Glutamatergic neuron (in vitro differentiated cells): ENCODE measurements at regions not wholly inside any gene's neighbourhood (a gene's known extent, or its start where the extent isn't known, plus 50 kb on each side); places are given as distances from the start of the nearest gene placed in this dataset.

Source experiments
- DNase-seq: peaks from one replicate; pipeline ENCODE4 v3.0.0; 2022
- H3K27ac Mint-ChIP-seq: one replicate; pipeline ENCODE4 v1.8.0; 2020; ENCODE audit warnings: mild to moderate bottlenecking, mixed read lengths, inconsistent platforms; ENCODE audit not compliant: unreplicated experiment
- H3K27me3 Mint-ChIP-seq: one replicate; pipeline ENCODE4 v1.8.0; 2020; ENCODE audit warnings: mild to moderate bottlenecking, moderate library complexity, mixed read lengths, inconsistent platforms; ENCODE audit not compliant: unreplicated experiment
- H3K36me3 Mint-ChIP-seq: one replicate; pipeline ENCODE4 v1.8.0; 2020; ENCODE audit warnings: mild to moderate bottlenecking, mixed read lengths, inconsistent platforms; ENCODE audit not compliant: unreplicated experiment
- H3K4me1 Mint-ChIP-seq: one replicate; pipeline ENCODE4 v1.8.0; 2020; ENCODE audit warnings: mild to moderate bottlenecking, low read depth, mixed read lengths, inconsistent platforms; ENCODE audit not compliant: unreplicated experiment
- H3K4me3 Mint-ChIP-seq: one replicate; pipeline ENCODE4 v1.8.0; 2020; ENCODE audit warnings: mild to moderate bottlenecking, mixed read lengths, inconsistent platforms; ENCODE audit not compliant: unreplicated experiment
- H3K9me3 Mint-ChIP-seq: one replicate; pipeline ENCODE4 v1.8.0; 2020; ENCODE audit warnings: mild to moderate bottlenecking, moderate library complexity, mixed read lengths, inconsistent platforms; ENCODE audit not compliant: unreplicated experiment
- CTCF ChIP-seq: fragments of 200-600 bp; sonication (generic); IDR thresholded peaks from one replicate; pipeline ENCODE4 v1.5.0; 2021; ENCODE audit not compliant: partially characterized antibody, unreplicated experiment

- H3K27me3 Mint-ChIP-seq: no peaks in the 10 kb centered on the region
- no peaks in the 10 kb centered on the region for H3K36me3 Mint-ChIP-seq
- H3K4me3 Mint-ChIP-seq: no peak overlapping the region
- no peaks in the 10 kb centered on the region for H3K9me3 Mint-ChIP-seq
- no peak overlapping the region for H3K27ac Mint-ChIP-seq
- peaks cover 4% of the 10 kb centered on the region for H3K4me1 Mint-ChIP-seq
- DNase-seq: no peak
- TF ChIP-seq CTCF: no peak
These were observed 422.4 kb upstream of the STEAP1 start for GRCh38 chr7:89731751-89732445.

- Mint-ChIP-seq H3K4me1 (no peaks in the 10 kb centered on the region), H3K27me3 (no peaks in the 10 kb centered on the region), H3K27ac (no peak overlapping the region), H3K9me3 (no peaks in the 10 kb centered on the region), H3K4me3 (no peak overlapping the region), H3K36me3 (no peaks in the 10 kb centered on the region)
- no peak for DNase-seq
- no peak for TF ChIP-seq CTCF
These were observed 415.7 kb upstream of the STEAP1 start for GRCh38 chr7:89738549-89738948.

- no peak for DNase-seq
- TF ChIP-seq CTCF: no peak
- Mint-ChIP-seq H3K4me1 (no peaks in the 10 kb centered on the region), H3K27me3 (no peaks in the 10 kb centered on the region), H3K4me3 (no peak overlapping the region), H3K9me3 (peaks cover 2% of the 10 kb centered on the region), H3K27ac (no peak overlapping the region), H3K36me3 (no peaks in the 10 kb centered on the region)
These were observed 396.4 kb upstream of the STEAP1 start for GRCh38 chr7:89757910-89758309.

- H3K4me3 Mint-ChIP-seq: no peak overlapping the region
- no peaks in the 10 kb centered on the region for H3K27me3 Mint-ChIP-seq
- H3K4me1 Mint-ChIP-seq: no peaks in the 10 kb centered on the region
- no peak for TF ChIP-seq CTCF
- no peaks in the 10 kb centered on the region for H3K36me3 Mint-ChIP-seq
- H3K27ac Mint-ChIP-seq: no peak overlapping the region
- peaks cover 2% of the 10 kb centered on the region for H3K9me3 Mint-ChIP-seq
- no peak for DNase-seq
These were observed 393.6 kb upstream of the STEAP1 start for GRCh38 chr7:89760690-89761089.

- no peak for DNase-seq
- Mint-ChIP-seq H3K36me3 (no peaks in the 10 kb centered on the region), H3K4me3 (no peak overlapping the region), H3K4me1 (no peaks in the 10 kb centered on the region), H3K27ac (no peak overlapping the region), H3K9me3 (peaks cover 2% of the 10 kb centered on the region), H3K27me3 (no peaks in the 10 kb centered on the region)
- no peak for TF ChIP-seq CTCF
These were observed 393.1 kb upstream of the STEAP1 start for GRCh38 chr7:89761173-89761572.
